Left lung (tissue), 4 donors: ENCODE measurements at regions not wholly inside any gene's neighbourhood (a gene's known extent, or its start where the extent isn't known, plus 50 kb on each side); places are given as distances from the start of the nearest gene placed in this dataset.

Experiments used
- ATAC-seq: fragments of 200-7000 bp; cut with Tn5 transposase; one replicate; pipeline ENCODE4 v1.9.1; 2020; ENCODE audit warnings: moderate library complexity
- DNase-seq, 4 donors: peaks; one replicate each; pipeline ENCODE4 v3.0.0-alpha.2; 2013 to 2020
- H3K27ac ChIP-seq, 2 donors: fragments of 200-600 bp; sonication (generic) in 1 of 2; one replicate each; pipeline versions ENCODE4 v1.5.0 to v1.8.0; 2020 to 2021
- H3K27me3 ChIP-seq, 2 donors: fragments of 200-600 bp; sonication (generic) in 1 of 2; one replicate each; pipeline versions ENCODE4 v1.5.0 to v1.8.0; 2020 to 2021
- H3K36me3 ChIP-seq, 2 donors: fragments of 200-600 bp; sonication (generic) in 1 of 2; one replicate each; pipeline versions ENCODE4 v1.5.0 to v1.8.0; 2020 to 2021
- H3K4me1 ChIP-seq, 2 donors: fragments of 200-600 bp; one replicate each; pipeline ENCODE4 v1.8.0; 2021
- H3K4me3 ChIP-seq, 2 donors: fragments of 200-600 bp; sonication (generic) in 1 of 2; one replicate each; pipeline versions ENCODE4 v1.5.0 to v1.8.0; 2020 to 2021; ENCODE audit warnings: mild to moderate bottlenecking in 1 of 2
- H3K9me3 ChIP-seq, 2 donors: fragments of 200-600 bp; sonication (generic) in 1 of 2; one replicate each; pipeline versions ENCODE4 v1.5.0 to v1.8.0; 2020 to 2021
- intact Hi-C, 2 donors: fragments of 100-400 bp; cut with DNase I; formaldehyde crosslinking; loops; one replicate each; pipeline versions ENCODE4 v1.11.2 to v1.14.2; 2022
- TF ChIP-seq, protein P1 (sequence below), 2 donors: fragments of 200-600 bp; sonication (generic) in 1 of 2; IDR thresholded peaks; one replicate each; pipeline versions ENCODE4 v1.5.0 to v1.8.0; 2021; ENCODE audit warnings: antibody characterized with exemption in 2 of 2
- donor health status: DM: no; HTN: yes; CAD: no.
- donor health status: DM: no; HTN: no; CAD: no.

- no peak for ATAC-seq
- H3K36me3 ChIP-seq: no peaks in the 10 kb centered on the region
- intact Hi-C loops: no loop called here
- H3K4me3 ChIP-seq: no peak overlapping the region
- TF ChIP-seq, protein P1, sequence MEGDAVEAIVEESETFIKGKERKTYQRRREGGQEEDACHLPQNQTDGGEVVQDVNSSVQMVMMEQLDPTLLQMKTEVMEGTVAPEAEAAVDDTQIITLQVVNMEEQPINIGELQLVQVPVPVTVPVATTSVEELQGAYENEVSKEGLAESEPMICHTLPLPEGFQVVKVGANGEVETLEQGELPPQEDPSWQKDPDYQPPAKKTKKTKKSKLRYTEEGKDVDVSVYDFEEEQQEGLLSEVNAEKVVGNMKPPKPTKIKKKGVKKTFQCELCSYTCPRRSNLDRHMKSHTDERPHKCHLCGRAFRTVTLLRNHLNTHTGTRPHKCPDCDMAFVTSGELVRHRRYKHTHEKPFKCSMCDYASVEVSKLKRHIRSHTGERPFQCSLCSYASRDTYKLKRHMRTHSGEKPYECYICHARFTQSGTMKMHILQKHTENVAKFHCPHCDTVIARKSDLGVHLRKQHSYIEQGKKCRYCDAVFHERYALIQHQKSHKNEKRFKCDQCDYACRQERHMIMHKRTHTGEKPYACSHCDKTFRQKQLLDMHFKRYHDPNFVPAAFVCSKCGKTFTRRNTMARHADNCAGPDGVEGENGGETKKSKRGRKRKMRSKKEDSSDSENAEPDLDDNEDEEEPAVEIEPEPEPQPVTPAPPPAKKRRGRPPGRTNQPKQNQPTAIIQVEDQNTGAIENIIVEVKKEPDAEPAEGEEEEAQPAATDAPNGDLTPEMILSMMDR (IDR thresholded peaks at IDR 0.05): no peak
- H3K27me3 ChIP-seq: no peaks in the 10 kb centered on the region
- H3K4me1 ChIP-seq: peaks cover 0 to 6% of the 10 kb centered on the region in 2 donors
- DNase-seq: no peak
- H3K27ac ChIP-seq: no peak overlapping the region
- no peaks in the 10 kb centered on the region for H3K9me3 ChIP-seq
Observed at GRCh38 chr11:69241075-69241740, 52.7 kb upstream of the MYEOV start.

DNA sequence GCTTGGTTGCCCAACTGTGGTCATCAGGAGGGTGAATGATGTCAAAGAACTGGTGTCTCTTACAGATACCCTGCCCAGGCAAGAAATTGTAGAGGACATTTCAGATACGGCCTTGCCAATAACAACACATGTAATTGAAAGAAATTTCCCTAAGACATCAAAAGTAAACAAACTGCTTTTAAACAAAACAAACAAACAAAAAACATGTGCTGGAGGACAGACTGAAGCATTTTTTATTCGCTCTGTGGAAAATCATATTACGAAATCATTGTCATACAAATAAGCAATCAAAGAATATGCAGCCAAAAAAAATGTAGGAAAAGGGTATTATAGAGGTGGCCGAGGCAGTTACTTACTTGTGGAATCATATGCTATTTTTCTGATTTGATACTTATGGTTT, 52.1 kb upstream of the MYEOV start:
- Histone ChIP-seq H3K27ac (no peak overlapping the region), H3K4me3 (no peak overlapping the region), H3K27me3 (no peaks in the 10 kb centered on the region), H3K36me3 (no peaks in the 10 kb centered on the region), H3K4me1 (peaks cover 0 to 6% of the 10 kb centered on the region in 2 donors), H3K9me3 (no peaks in the 10 kb centered on the region)
- intact Hi-C loops: no loop called here
- DNase-seq (peak in 2 of 4 donors; percentile 38 to 49), ATAC-seq (no peak)
- TF ChIP-seq, protein P1 (IDR thresholded peaks at IDR 0.05): no peak

DNA sequence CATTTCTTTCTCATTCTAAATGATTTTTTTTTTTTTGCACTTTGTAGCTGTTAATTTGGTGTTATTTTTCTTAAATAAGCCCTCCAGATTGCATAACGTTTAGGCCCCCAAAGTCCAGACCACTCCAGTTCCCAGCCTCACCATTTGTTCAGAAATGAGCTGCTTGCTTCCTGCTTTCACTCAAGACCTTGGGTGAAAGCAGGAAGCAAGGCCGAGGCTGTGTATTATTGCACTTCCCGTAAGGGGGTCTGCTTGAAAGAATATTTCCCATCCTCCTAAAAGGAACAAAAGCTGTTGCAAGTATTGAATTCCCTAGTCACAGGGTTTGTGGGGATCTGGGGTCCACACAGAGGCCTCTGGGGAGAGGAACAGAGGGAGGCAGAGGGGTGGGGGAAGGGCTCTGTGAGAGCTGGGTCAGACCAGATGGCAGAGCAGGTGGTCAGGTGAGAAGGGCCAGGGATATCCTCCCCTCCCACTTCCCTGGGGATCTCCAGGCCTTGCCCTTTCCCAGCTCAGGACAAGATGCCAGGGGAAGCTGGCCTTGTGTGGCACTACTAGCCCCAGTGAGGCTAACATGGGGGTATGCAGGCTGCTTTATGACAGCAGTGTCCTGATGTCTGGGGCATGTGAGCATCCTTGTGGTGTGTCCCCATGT, 51.6 kb upstream of the MYEOV start:
- Histone ChIP-seq H3K4me1 (peaks cover 0 to 6% of the 10 kb centered on the region in 2 donors), H3K9me3 (no peaks in the 10 kb centered on the region), H3K27me3 (no peaks in the 10 kb centered on the region), H3K27ac (peak overlapping the region in 1 of 2 donors; percentile 19), H3K4me3 (no peak overlapping the region), H3K36me3 (no peaks in the 10 kb centered on the region)
- TF ChIP-seq, protein P1 (IDR thresholded peaks at IDR 0.05): no peak
- ATAC-seq: no peak
- intact Hi-C loops: no loop called here
- peak in 1 of 4 donors; percentile 34 for DNase-seq

- H3K9me3 ChIP-seq: no peaks in the 10 kb centered on the region
- no peak overlapping the region for H3K27ac ChIP-seq
- ATAC-seq (no peak), DNase-seq (no peak)
- H3K4me1 ChIP-seq: peaks cover 0 to 6% of the 10 kb centered on the region in 2 donors
- intact Hi-C loops: no loop called here
- H3K4me3 ChIP-seq: no peak overlapping the region
- H3K36me3 ChIP-seq: no peaks in the 10 kb centered on the region
- TF ChIP-seq, protein P1 (IDR thresholded peaks at IDR 0.05): no peak
- H3K27me3 ChIP-seq: no peaks in the 10 kb centered on the region
Observed at GRCh38 chr11:69243496-69244200, 50.3 kb upstream of the MYEOV start.
